ENCODE measurements at regions not wholly inside any gene's neighbourhood (a gene's known extent, or its start where the extent isn't known, plus 50 kb on each side); places are given as distances from the start of the nearest gene placed in this dataset.

DNA sequence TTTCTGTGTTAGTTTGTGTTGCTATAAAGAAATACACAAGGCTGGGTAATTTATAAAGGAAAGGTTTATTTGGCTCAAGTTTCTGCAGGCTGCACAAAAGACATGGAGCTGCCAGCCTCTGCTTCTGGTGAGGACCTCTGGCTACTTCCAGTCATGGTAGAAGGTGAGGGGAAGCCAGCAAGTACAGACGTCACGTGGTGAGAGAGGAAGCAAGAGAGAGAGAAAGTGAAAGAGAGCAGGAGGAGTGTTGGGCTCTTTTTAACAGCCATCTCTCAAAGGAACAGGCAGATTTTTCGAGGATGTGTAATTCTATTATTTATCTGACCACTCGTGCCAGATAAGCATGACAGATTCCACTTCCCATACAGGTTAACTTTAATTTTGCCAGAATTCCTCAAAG lies 1199.1 kb downstream of the ADGRL3 start:
- TF ChIP-seq, protein P1, sequence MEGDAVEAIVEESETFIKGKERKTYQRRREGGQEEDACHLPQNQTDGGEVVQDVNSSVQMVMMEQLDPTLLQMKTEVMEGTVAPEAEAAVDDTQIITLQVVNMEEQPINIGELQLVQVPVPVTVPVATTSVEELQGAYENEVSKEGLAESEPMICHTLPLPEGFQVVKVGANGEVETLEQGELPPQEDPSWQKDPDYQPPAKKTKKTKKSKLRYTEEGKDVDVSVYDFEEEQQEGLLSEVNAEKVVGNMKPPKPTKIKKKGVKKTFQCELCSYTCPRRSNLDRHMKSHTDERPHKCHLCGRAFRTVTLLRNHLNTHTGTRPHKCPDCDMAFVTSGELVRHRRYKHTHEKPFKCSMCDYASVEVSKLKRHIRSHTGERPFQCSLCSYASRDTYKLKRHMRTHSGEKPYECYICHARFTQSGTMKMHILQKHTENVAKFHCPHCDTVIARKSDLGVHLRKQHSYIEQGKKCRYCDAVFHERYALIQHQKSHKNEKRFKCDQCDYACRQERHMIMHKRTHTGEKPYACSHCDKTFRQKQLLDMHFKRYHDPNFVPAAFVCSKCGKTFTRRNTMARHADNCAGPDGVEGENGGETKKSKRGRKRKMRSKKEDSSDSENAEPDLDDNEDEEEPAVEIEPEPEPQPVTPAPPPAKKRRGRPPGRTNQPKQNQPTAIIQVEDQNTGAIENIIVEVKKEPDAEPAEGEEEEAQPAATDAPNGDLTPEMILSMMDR (IDR thresholded peaks at IDR 0.05), result no peak
- TF ChIP-seq POLR2A (IDR thresholded peaks at IDR 0.05), result no peak

All from Peyer's patch (tissue), 4 donors.